ENCODE measurements at regions not wholly inside any gene's neighbourhood (a gene's known extent, or its start where the extent isn't known, plus 50 kb on each side); places are given as distances from the start of the nearest gene placed in this dataset.

DNA sequence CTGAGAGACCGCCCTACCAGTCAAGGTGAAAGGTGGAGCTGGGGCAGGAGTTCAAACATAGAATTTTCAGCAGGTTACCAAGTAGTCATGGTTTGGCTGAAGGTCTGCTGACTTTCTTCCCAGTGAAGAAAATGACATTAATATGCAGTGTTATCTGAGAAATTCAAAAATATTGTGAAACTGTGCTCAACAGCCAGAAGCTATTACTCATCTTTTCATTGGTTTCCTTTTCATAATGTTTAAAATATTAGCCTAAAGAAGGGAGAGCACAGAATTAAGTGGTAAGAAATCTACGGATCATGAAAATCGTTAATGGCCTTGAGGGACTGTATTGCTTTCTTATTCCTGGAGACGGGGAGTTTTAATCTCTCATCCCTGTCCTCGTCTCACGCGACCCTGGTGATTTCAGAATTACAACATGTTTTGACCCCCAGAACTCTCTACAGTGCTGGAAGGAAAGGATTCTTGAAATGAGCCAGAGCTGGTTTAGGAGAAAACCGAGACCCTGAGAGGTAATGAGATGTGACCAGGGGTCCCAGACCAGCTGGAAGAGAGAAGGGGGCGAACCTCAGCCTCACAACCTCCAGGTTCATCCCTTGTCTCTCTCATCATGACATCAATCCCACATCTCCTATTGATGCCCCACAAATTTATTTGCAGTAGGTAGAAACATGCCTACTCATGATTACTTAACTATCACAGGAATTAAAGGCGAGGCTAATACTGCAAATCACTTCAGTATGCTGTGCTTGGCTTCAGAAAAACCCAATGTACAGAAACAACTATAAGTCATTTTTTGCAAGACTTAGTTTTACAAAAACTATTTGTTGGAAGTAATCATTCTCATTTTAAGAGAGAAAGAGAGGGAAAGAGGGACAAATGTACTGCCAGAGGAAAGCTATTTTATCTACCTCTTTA lies 209.5 kb downstream of the FNDC1 start (continued):
- TF ChIP-seq, protein P1, sequence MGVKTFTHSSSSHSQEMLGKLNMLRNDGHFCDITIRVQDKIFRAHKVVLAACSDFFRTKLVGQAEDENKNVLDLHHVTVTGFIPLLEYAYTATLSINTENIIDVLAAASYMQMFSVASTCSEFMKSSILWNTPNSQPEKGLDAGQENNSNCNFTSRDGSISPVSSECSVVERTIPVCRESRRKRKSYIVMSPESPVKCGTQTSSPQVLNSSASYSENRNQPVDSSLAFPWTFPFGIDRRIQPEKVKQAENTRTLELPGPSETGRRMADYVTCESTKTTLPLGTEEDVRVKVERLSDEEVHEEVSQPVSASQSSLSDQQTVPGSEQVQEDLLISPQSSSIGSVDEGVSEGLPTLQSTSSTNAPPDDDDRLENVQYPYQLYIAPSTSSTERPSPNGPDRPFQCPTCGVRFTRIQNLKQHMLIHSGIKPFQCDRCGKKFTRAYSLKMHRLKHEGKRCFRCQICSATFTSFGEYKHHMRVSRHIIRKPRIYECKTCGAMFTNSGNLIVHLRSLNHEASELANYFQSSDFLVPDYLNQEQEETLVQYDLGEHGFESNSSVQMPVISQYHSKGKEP (tag by site-specific recombination; IDR thresholded peaks at IDR 0.05) = no peak
- TF ChIP-seq, protein P2, sequence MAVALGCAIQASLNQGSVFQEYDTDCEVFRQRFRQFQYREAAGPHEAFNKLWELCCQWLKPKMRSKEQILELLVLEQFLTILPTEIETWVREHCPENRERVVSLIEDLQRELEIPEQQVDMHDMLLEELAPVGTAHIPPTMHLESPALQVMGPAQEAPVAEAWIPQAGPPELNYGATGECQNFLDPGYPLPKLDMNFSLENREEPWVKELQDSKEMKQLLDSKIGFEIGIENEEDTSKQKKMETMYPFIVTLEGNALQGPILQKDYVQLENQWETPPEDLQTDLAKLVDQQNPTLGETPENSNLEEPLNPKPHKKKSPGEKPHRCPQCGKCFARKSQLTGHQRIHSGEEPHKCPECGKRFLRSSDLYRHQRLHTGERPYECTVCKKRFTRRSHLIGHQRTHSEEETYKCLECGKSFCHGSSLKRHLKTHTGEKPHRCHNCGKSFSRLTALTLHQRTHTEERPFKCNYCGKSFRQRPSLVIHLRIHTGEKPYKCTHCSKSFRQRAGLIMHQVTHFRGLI (tag by site-specific recombination; IDR thresholded peaks at IDR 0.05) = no peak
- TF ChIP-seq PRDM1 (tag by site-specific recombination; IDR thresholded peaks at IDR 0.05) = no peak

DNA sequence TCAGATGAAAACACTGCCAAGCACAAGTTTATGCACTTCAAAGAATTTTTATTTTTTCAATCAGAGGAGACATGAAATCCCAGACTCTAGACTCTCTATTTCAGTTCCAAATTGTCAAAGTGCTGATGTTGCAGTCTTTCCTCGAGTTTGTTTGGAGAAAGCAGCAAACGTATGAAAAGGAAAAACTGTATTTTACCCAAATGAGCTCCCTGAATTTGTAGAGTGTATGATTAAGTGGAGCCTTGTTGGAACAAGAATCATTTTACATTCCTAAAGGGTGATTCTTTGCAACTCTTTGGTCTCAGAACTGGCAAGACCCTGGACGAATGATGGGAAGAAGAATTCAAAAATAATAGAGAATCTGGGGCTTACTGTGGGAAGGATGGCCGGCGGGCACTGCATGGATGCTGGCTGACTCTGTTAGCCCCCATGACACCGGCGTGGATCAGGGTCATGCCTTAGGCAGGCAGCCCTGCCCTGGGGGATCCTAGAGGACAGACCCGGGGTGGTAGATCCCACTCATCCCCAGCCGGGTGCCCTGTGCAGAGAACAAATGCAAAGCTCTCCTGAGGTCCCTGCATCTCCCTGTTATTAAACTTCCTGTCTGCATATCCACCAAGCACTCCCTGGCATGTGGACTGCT lies 207.4 kb downstream of the FNDC1 start:
- Histone ChIP-seq H3K4me1 (ENCODE audit: control insufficient read depth, insufficient read depth, low read length) (no peaks in the 10 kb centered on the region), H3K27ac (ENCODE audit: extremely low read depth, low read depth, low read length) (no peak overlapping the region), H3K4me3 (ENCODE audit: low read depth, low read length) (no peak overlapping the region), H3K9me3 (ENCODE audit: control insufficient read depth, insufficient read depth, low read depth, low read length) (no peaks in the 10 kb centered on the region), H3K36me3 (ENCODE audit: control insufficient read depth in 2 of 2, insufficient read depth in 1 of 2, low read length in 2 of 2) (no peaks in the 10 kb centered on the region)
- ChIA-PET CTCF (no interaction called here), POLR2A (no interaction called here)
- TF ChIP-seq ZNF585B (tag by site-specific recombination; IDR thresholded peaks at IDR 0.05) (no peak), ZNF555 (tag by site-specific recombination; conservative IDR thresholded peaks at IDR 0.05) (no peak), RBAK (tag by site-specific recombination; IDR thresholded peaks at IDR 0.05) (no peak), ZNF544 (tag by site-specific recombination; IDR thresholded peaks at IDR 0.05) (no peak), ZNF792 (tag by site-specific recombination; IDR thresholded peaks at IDR 0.05) (no peak), ZSCAN30 (tag by site-specific recombination; IDR thresholded peaks at IDR 0.05) (no peak), ZNF354C (tag by site-specific recombination; IDR thresholded peaks at IDR 0.05; ENCODE audit: borderline replicate concordance, low read depth) (no peak), ZNF239 (tag by site-specific recombination; IDR thresholded peaks at IDR 0.05) (no peak), ZNF433 (tag by site-specific recombination; IDR thresholded peaks at IDR 0.05; ENCODE audit: low read depth) (no peak), ZNF341 (tag by site-specific recombination; IDR thresholded peaks at IDR 0.05; ENCODE audit: low read depth) (no peak), ZSCAN16 (tag by site-specific recombination; IDR thresholded peaks at IDR 0.05) (no peak), SCRT2 (tag by site-specific recombination; IDR thresholded peaks at IDR 0.05) (no peak), ZNF624 (tag by site-specific recombination; IDR thresholded peaks at IDR 0.05) (no peak)
- TF ChIP-seq, protein P3, sequence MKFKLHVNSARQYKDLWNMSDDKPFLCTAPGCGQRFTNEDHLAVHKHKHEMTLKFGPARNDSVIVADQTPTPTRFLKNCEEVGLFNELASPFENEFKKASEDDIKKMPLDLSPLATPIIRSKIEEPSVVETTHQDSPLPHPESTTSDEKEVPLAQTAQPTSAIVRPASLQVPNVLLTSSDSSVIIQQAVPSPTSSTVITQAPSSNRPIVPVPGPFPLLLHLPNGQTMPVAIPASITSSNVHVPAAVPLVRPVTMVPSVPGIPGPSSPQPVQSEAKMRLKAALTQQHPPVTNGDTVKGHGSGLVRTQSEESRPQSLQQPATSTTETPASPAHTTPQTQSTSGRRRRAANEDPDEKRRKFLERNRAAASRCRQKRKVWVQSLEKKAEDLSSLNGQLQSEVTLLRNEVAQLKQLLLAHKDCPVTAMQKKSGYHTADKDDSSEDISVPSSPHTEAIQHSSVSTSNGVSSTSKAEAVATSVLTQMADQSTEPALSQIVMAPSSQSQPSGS (tag by site-specific recombination; IDR thresholded peaks at IDR 0.05; ENCODE audit: low read depth) = no peak
- TF ChIP-seq, protein P4, sequence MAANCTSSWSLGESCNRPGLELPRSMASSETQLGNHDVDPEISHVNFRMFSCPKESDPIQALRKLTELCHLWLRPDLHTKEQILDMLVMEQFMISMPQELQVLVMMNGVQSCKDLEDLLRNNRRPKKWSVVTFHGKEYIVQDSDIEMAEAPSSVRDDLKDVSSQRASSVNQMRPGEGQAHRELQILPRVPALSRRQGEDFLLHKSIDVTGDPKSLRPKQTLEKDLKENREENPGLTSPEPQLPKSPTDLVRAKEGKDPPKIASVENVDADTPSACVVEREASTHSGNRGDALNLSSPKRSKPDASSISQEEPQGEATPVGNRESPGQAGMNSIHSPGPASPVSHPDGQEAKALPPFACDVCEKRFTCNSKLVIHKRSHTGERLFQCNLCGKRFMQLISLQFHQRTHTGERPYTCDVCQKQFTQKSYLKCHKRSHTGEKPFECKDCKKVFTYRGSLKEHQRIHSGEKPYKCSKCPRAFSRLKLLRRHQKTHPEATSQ (tag by site-specific recombination; IDR thresholded peaks at IDR 0.05) = no peak
- TF ChIP-seq, protein P5, sequence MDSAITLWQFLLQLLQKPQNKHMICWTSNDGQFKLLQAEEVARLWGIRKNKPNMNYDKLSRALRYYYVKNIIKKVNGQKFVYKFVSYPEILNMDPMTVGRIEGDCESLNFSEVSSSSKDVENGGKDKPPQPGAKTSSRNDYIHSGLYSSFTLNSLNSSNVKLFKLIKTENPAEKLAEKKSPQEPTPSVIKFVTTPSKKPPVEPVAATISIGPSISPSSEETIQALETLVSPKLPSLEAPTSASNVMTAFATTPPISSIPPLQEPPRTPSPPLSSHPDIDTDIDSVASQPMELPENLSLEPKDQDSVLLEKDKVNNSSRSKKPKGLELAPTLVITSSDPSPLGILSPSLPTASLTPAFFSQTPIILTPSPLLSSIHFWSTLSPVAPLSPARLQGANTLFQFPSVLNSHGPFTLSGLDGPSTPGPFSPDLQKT (IDR thresholded peaks at IDR 0.05; ENCODE audit: borderline replicate concordance, low read depth, low read length) = no peak
- TF ChIP-seq, protein P6, sequence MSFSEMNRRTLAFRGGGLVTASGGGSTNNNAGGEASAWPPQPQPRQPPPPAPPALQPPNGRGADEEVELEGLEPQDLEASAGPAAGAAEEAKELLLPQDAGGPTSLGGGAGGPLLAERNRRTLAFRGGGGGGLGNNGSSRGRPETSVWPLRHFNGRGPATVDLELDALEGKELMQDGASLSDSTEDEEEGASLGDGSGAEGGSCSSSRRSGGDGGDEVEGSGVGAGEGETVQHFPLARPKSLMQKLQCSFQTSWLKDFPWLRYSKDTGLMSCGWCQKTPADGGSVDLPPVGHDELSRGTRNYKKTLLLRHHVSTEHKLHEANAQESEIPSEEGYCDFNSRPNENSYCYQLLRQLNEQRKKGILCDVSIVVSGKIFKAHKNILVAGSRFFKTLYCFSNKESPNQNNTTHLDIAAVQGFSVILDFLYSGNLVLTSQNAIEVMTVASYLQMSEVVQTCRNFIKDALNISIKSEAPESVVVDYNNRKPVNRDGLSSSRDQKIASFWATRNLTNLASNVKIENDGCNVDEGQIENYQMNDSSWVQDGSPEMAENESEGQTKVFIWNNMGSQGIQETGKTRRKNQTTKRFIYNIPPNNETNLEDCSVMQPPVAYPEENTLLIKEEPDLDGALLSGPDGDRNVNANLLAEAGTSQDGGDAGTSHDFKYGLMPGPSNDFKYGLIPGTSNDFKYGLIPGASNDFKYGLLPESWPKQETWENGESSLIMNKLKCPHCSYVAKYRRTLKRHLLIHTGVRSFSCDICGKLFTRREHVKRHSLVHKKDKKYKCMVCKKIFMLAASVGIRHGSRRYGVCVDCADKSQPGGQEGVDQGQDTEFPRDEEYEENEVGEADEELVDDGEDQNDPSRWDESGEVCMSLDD (tag by site-specific recombination; IDR thresholded peaks at IDR 0.05) = no peak

Data from HEK293 (cell line).